Mesendoderm (in vitro differentiated cells): ENCODE measurements at regions not wholly inside any gene's neighbourhood (a gene's known extent, or its start where the extent isn't known, plus 50 kb on each side); places are given as distances from the start of the nearest gene placed in this dataset.

Experiments
- DNase-seq: peaks from one replicate; pipeline ENCODE4 v3.0.0; 2013
- H2AK5ac ChIP-seq: 2 replicates; pipeline ENCODE4 v1.6.1; 2013; ENCODE audit warnings: low read length, inconsistent platforms
- H2BK120ac ChIP-seq: 2 replicates; pipeline ENCODE4 v1.6.1; 2013; ENCODE audit warnings: low read depth, mild to moderate bottlenecking, low read length, moderate library complexity, mixed read lengths
- H2BK15ac ChIP-seq: replicated peaks from 2 replicates; pipeline ENCODE4 v1.6.1; 2013; ENCODE audit warnings: low read depth, mild to moderate bottlenecking, moderate library complexity
- H2BK5ac ChIP-seq: 2 replicates; pipeline ENCODE4 v1.6.1; 2013; ENCODE audit warnings: low read length, inconsistent platforms
- H3K18ac ChIP-seq: 2 replicates; pipeline ENCODE4 v1.6.1; 2013; ENCODE audit warnings: mild to moderate bottlenecking, low read length, mixed read lengths
- H3K23ac ChIP-seq: one replicate; pipeline ENCODE4 v1.6.1; 2013; ENCODE audit warnings: low read length
- H3K27ac ChIP-seq: 2 replicates; pipeline ENCODE4 v1.5.1; 2013; ENCODE audit warnings: low read depth, mild to moderate bottlenecking, inconsistent platforms, low read length, moderate library complexity
- H3K27me3 ChIP-seq: 2 replicates; pipeline ENCODE4 v1.6.1; 2013; ENCODE audit warnings: low read length, control low read depth, mild to moderate bottlenecking, inconsistent platforms; ENCODE audit not compliant: insufficient read depth, poor library complexity
- H3K36me3 ChIP-seq: 2 replicates; pipeline ENCODE4 v1.6.1; 2013; ENCODE audit warnings: low read length, inconsistent platforms; ENCODE audit not compliant: control insufficient read depth, insufficient read depth
- H3K4ac ChIP-seq: one replicate; pipeline ENCODE4 v1.6.1; 2013; ENCODE audit warnings: low read depth, mild to moderate bottlenecking, low read length, moderate library complexity
- H3K4me1 ChIP-seq: 2 replicates; pipeline ENCODE4 v1.6.1; 2013; ENCODE audit warnings: low read depth, low read length, inconsistent platforms; ENCODE audit not compliant: control insufficient read depth
- H3K4me2 ChIP-seq: 2 replicates; pipeline ENCODE4 v1.6.1; 2013; ENCODE audit warnings: low read length
- H3K4me3 ChIP-seq: 2 replicates; pipeline ENCODE4 v1.5.1; 2013; ENCODE audit warnings: mild to moderate bottlenecking, low read length
- H3K56ac ChIP-seq: one replicate; pipeline ENCODE4 v1.6.1; 2013; ENCODE audit warnings: low read length
- H3K79me1 ChIP-seq: 2 replicates; pipeline ENCODE4 v1.6.1; 2013; ENCODE audit warnings: low read length, inconsistent platforms
- H3K79me2 ChIP-seq: 2 replicates; pipeline ENCODE4 v1.6.1; 2013; ENCODE audit warnings: mild to moderate bottlenecking, low read length; ENCODE audit not compliant: control insufficient read depth, insufficient read depth
- H3K9ac ChIP-seq: 2 replicates; pipeline ENCODE4 v1.6.1; 2013; ENCODE audit warnings: low read length, inconsistent platforms
- H4K5ac ChIP-seq: one replicate; pipeline ENCODE4 v1.6.1; 2013; ENCODE audit warnings: low read length
- H4K8ac ChIP-seq: one replicate; pipeline ENCODE4 v1.6.1; 2013; ENCODE audit warnings: low read depth, mild to moderate bottlenecking, control low read depth, low read length, moderate library complexity
- WGBS: extraction: QIAGEN DNeasy Blood & Tissue Kit; methylation state at CpG from one replicate; pipeline ENCODE4 v1.1.7; 2013; ENCODE audit warnings: low lambda C conversion rate, missing lambda C conversion rate; ENCODE audit not compliant: insufficient coverage; ENCODE audit errors: extremely low coverage; 5-methylcytosine and 5-hydroxymethylcytosine counted together

DNA sequence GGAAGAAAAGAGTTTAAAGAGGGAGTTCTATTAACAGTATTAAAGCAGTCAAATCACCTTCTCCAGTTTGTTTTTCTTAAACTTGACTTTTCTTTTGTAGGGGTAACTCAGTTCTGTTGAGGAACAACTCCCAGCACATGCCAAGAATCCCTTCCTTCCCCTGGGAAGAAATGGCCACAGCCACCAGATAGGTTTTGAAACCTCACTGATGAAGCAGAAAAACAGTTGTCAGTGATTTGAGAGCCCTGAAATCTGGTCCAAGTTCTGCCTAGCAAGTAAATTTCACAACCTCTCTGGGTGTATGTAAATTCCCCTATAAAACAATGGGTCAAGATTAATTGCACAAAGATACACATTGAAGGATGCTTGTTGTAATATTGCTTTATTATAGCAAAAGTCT lies 167.1 kb downstream of the DHX15 start:
- H3K4ac ChIP-seq, result no peak overlapping the region
- no peak overlapping the region for H2BK5ac ChIP-seq
- H3K79me2 ChIP-seq, result no peaks in the 10 kb centered on the region
- H3K56ac ChIP-seq, result no peak overlapping the region
- no peaks in the 10 kb centered on the region for H3K79me1 ChIP-seq
- H3K27ac ChIP-seq, result no peak overlapping the region
- no peak overlapping the region for H3K4me2 ChIP-seq
- H3K4me3 ChIP-seq, result no peak overlapping the region
- no peak overlapping the region for H2AK5ac ChIP-seq
- no peaks in the 10 kb centered on the region for H3K36me3 ChIP-seq
- H3K4me1 ChIP-seq, result peaks cover 8% of the 10 kb centered on the region
- peak overlapping the region; percentile 57 for H2BK15ac ChIP-seq
- H4K8ac ChIP-seq, result no peak overlapping the region
- no peak overlapping the region for H3K23ac ChIP-seq
- H3K27me3 ChIP-seq, result no peaks in the 10 kb centered on the region
- no peak overlapping the region for H3K9ac ChIP-seq
- no peak overlapping the region for H2BK120ac ChIP-seq
- no peak overlapping the region for H3K18ac ChIP-seq
- DNase-seq, result no peak
- no peak overlapping the region for H4K5ac ChIP-seq

DNA sequence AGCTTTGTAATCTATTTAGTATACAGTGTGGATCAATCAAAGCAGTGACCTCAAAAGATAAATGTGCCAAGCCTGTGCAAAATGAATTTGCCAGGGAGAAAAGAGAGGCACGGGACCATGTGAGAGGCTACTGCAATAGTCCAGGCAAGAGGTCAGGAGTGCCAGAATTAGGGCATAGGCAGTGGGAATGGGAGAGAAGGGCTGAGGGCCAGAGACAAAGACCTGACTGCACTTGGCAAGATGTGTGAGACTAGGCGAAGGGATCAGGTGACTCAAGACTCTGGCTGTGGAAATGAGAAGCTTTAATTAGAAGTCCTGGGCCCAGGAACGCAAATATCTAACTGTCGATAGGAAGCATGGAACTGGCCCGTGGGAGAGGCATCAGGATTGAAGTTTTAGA lies 168.1 kb downstream of the DHX15 start:
- Histone ChIP-seq H4K5ac (no peak overlapping the region), H3K9ac (no peak overlapping the region), H3K4me1 (peaks cover 8% of the 10 kb centered on the region), H3K23ac (no peak overlapping the region), H2BK5ac (no peak overlapping the region), H3K36me3 (no peaks in the 10 kb centered on the region), H2BK120ac (no peak overlapping the region), H3K4me3 (no peak overlapping the region), H3K18ac (no peak overlapping the region), H3K56ac (no peak overlapping the region), H3K4ac (no peak overlapping the region), H3K27me3 (no peaks in the 10 kb centered on the region), H3K79me2 (no peaks in the 10 kb centered on the region), H4K8ac (no peak overlapping the region), H2AK5ac (no peak overlapping the region), H3K79me1 (no peaks in the 10 kb centered on the region), H3K4me2 (no peak overlapping the region), H3K27ac (no peak overlapping the region), H2BK15ac (no peak overlapping the region)
- no CpG with 5 or more reads among the region's 5 CpGs for WGBS
- DNase-seq, result peak; percentile 13

DNA sequence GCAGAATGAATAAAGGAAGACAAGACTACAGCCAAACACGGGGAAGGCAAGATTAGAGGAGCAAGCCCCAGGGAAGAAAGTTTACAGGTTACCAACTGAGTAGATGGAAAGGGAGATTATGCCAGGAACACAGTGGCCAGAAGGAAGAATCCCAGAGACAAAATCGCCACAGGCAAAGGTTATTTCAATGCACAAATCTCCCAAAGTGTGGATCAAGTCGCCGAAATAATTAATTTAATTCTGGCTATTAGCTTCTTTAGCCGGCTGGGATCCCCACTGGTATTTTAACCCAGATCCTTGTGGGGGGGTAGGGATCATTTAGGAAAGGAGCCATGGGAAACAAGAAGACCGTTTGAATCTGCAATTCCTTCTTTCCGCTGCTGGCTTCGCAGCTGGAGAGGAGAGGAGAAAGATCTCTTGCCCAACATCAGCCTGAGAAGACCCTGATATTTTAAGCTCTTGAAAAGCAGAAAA lies 171.0 kb downstream of the DHX15 start:
- H3K36me3 ChIP-seq, result no peaks in the 10 kb centered on the region
- no peak overlapping the region for H3K4ac ChIP-seq
- no peak overlapping the region for H2BK5ac ChIP-seq
- H3K4me2 ChIP-seq, result no peak overlapping the region
- no peaks in the 10 kb centered on the region for H3K79me1 ChIP-seq
- peaks cover 8% of the 10 kb centered on the region for H3K4me1 ChIP-seq
- peak; percentile 92 for DNase-seq
- no peak overlapping the region for H3K27ac ChIP-seq
- H3K23ac ChIP-seq, result no peak overlapping the region
- H2BK15ac ChIP-seq, result no peak overlapping the region
- no peak overlapping the region for H3K56ac ChIP-seq
- no peak overlapping the region for H4K5ac ChIP-seq
- H3K4me3 ChIP-seq, result no peak overlapping the region
- no peaks in the 10 kb centered on the region for H3K27me3 ChIP-seq
- no peaks in the 10 kb centered on the region for H3K79me2 ChIP-seq
- no CpG with 5 or more reads among the region's 8 CpGs for WGBS
- no peak overlapping the region for H4K8ac ChIP-seq
- H2BK120ac ChIP-seq, result no peak overlapping the region
- H3K18ac ChIP-seq, result peak overlapping the region; percentile 86
- H2AK5ac ChIP-seq, result no peak overlapping the region
- no peak overlapping the region for H3K9ac ChIP-seq

DNA sequence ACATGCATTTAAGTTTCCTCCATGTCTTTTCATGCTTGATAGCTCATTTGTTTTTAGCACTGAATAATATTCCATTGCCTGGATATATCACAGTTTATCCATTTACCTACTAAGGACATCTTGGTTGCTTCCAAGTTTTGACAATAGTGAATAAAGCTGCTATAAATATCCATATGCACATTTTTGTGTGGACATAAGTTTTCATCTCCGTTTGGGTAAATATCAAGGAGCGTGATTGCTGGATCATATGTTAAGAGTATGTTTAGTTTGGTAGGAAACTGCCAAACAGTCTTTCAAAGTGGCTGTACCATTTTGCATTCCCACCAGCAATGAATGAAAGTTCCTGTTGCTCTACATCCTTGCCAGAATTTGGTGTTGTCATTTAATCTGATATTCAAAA lies 172.5 kb downstream of the DHX15 start:
- Histone ChIP-seq H3K4me1 (peaks cover 8% of the 10 kb centered on the region), H3K36me3 (no peaks in the 10 kb centered on the region), H2BK120ac (no peak overlapping the region), H3K9ac (no peak overlapping the region), H2BK5ac (no peak overlapping the region), H3K27ac (no peak overlapping the region), H4K5ac (no peak overlapping the region), H4K8ac (no peak overlapping the region), H3K4me3 (no peak overlapping the region), H3K23ac (no peak overlapping the region), H3K4ac (no peak overlapping the region), H3K79me2 (no peaks in the 10 kb centered on the region), H3K56ac (no peak overlapping the region), H2AK5ac (no peak overlapping the region), H3K27me3 (no peaks in the 10 kb centered on the region), H3K79me1 (no peaks in the 10 kb centered on the region), H3K4me2 (no peak overlapping the region), H2BK15ac (no peak overlapping the region), H3K18ac (no peak overlapping the region)
- DNase-seq, result no peak
- WGBS, result no CpG with 5 or more reads among the region's 2 CpGs

DNA sequence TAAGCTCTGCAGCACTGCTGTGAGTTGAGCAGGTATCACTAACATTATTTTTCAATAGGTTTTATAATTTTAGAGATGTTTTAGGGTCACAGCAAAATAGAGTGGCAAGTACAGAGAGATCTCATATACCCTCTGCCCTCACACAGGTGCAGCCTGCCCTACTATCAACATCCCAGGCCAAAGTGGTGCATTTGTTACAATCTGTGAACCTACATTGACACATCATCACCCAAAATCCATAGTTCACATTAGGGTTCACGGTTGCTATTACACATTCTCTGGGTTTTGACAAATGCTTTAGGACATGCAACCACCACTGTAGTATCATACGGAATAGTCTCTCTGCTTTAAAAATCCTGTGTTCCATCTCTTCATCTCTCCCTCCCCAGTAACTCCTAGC lies 173.1 kb downstream of the DHX15 start:
- H3K23ac ChIP-seq, result no peak overlapping the region
- H3K27me3 ChIP-seq, result no peaks in the 10 kb centered on the region
- no peak overlapping the region for H2BK15ac ChIP-seq
- no peak overlapping the region for H3K9ac ChIP-seq
- no peak overlapping the region for H3K27ac ChIP-seq
- no peak overlapping the region for H3K4me3 ChIP-seq
- H3K79me1 ChIP-seq, result no peaks in the 10 kb centered on the region
- H3K18ac ChIP-seq, result no peak overlapping the region
- H2BK5ac ChIP-seq, result no peak overlapping the region
- H3K36me3 ChIP-seq, result no peaks in the 10 kb centered on the region
- H3K4me2 ChIP-seq, result no peak overlapping the region
- no peak for DNase-seq
- H4K5ac ChIP-seq, result no peak overlapping the region
- H2AK5ac ChIP-seq, result no peak overlapping the region
- H4K8ac ChIP-seq, result no peak overlapping the region
- no CpG with 5 or more reads among the region's 2 CpGs for WGBS
- H3K56ac ChIP-seq, result no peak overlapping the region
- H3K4ac ChIP-seq, result no peak overlapping the region
- H2BK120ac ChIP-seq, result no peak overlapping the region
- H3K79me2 ChIP-seq, result no peaks in the 10 kb centered on the region
- H3K4me1 ChIP-seq, result peaks cover 8% of the 10 kb centered on the region

DNA sequence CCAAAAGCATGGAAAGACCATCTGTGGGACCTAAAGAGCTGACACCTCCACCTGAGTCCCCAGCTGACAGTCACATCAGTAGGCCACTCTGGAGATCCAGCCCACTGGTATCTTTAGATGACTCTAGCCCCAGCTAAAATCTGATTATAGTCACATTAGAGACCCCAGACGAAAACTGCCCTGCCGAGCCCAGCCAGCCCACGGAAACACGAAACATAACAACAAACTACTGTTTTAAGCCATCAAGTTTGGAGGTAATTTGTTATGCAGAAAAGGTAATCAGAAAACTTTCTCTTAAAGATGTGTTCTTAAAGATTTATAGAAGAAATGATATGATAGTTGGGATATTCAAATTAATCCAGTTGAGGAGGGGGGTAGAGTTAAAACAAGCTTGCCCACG lies 175.7 kb downstream of the DHX15 start:
- H4K8ac ChIP-seq, result no peak overlapping the region
- H2BK15ac ChIP-seq, result no peak overlapping the region
- H3K79me2 ChIP-seq, result no peaks in the 10 kb centered on the region
- H4K5ac ChIP-seq, result no peak overlapping the region
- no peak overlapping the region for H3K4me3 ChIP-seq
- no peak overlapping the region for H2BK5ac ChIP-seq
- H3K9ac ChIP-seq, result no peak overlapping the region
- WGBS, result no CpG with 5 or more reads among the region's 5 CpGs
- H2BK120ac ChIP-seq, result no peak overlapping the region
- no peaks in the 10 kb centered on the region for H3K36me3 ChIP-seq
- H2AK5ac ChIP-seq, result no peak overlapping the region
- H3K27ac ChIP-seq, result no peak overlapping the region
- DNase-seq, result no peak
- no peak overlapping the region for H3K23ac ChIP-seq
- no peak overlapping the region for H3K4me2 ChIP-seq
- H3K56ac ChIP-seq, result no peak overlapping the region
- no peak overlapping the region for H3K18ac ChIP-seq
- H3K27me3 ChIP-seq, result no peaks in the 10 kb centered on the region
- peaks cover 5% of the 10 kb centered on the region for H3K4me1 ChIP-seq
- H3K4ac ChIP-seq, result no peak overlapping the region
- no peaks in the 10 kb centered on the region for H3K79me1 ChIP-seq
